GM19240 (cell line): ENCODE measurements at regions not wholly inside any gene's neighbourhood (a gene's known extent, or its start where the extent isn't known, plus 50 kb on each side); places are given as distances from the start of the nearest gene placed in this dataset.

Experiments
- DNase-seq: peaks from one replicate; pipeline ENCODE4 v3.0.0; 2011; ENCODE audit warnings: low spot score; ENCODE audit not compliant: insufficient read length

DNA sequence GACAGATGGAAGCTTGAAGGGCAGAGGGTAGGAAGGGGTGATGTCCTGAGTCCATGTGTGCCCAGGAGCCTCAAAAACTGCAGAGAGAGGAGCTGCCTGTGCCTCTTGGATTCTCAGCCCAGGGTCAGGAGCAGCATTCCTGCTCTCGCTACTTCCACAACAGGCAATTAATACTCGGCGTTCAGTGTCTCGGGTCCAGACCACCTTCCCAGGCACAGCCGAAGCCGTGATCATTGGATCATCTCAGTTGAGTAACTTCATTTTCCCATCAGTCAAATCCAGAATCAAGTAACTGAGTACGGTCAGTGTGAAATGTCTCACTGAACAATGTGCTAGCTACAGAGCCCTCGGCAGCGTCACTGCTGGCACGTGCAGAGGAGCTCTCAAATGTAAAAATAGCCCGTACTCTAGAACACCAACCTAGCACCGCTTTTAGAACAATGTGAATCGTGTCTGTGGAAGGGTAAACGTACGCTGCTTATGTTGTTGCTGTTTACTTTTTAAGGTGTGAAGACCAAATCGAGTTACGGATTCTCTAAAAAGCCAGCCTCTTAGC is 63.5 kb upstream of the IRX4 start:
- no peak for DNase-seq

DNA sequence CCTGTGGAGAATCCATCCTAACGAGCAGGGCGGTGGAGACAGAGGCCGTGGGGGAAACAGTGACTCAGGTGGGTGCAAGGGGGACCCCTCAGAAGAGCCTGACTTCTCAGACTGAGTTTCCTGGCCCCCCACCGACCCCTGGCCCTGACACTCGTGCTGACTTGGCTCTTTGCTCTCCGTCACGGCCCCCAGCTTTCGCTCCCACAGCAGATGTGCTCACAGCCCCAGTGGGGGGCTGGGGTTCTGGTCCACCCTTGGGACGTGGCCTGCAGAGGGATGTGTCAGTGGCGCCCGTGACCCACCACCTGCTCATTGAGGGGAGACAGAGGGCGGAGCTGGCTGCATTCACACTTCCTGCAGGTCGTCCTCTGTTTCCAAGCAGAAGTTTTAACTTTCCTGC is 62.9 kb upstream of the IRX4 start:
- DNase-seq, result no peak

- DNase-seq, result no peak
Observed at GRCh38 chr5:1944408-1944807, 61.7 kb upstream of the IRX4 start.

DNA sequence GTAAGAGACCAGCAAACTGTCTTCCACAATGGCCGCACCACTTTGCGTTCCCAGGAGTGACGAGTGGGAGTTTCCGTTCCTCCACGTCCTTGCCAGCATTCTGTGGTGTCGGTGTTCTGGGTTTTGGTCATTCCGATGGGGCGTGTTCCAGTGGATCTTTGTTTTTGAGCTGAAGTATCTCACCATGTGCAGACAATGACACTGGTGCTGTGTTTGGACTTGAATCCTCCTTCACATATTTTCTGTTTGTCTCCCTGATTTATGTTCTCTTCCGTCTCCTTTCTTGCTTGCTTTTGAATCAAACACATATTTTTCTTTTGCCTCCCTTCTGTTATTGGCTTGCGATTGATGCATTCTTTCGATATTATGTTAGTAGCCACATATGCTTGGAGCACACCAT is 60.8 kb upstream of the IRX4 start:
- DNase-seq, result no peak

DNA sequence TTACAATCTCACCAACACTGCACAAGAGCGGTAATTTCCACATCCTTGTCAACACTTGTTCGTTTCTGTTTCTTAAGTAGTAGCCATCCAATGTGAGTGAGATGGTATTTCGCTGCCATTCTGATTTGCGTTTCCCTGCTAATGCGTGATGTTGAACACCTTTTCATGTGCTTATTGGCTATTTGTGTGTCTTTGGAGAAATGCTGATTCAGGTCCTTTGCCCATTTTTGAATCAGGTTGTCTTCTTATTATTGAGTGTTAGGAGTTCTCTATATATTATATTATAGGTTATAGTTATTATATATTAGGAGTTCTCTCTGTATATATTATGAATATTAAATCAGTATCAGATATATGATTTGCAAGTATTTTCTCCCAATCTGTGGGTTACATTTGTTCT is 59.9 kb upstream of the IRX4 start:
- no peak for DNase-seq

GRCh38 chr5:1942158-1942557 is 59.4 kb upstream of the IRX4 start:
- no peak for DNase-seq

DNA sequence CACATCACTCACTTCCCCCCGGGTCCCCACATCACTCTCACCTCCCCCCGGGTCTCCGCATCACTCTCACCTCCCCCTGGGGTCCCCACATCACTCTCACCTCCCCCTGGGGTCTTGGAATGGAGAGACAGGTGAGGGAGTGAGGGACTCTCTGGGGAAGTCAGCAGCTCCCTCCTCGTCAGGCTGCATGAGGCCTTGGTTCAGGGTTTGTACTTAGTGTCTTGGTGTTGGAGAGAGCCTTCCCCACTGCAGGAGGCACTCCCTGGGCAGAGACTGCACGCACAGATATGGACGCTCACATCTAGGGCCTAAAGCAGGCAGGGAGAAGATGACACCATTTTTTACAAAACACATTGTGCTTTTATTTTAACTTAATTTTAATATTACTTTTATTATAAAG is 56.5 kb upstream of the IRX4 start:
- DNase-seq, result no peak

- DNase-seq, result no peak
Observed at GRCh38 chr5:1938310-1939000, 55.7 kb upstream of the IRX4 start.

DNA sequence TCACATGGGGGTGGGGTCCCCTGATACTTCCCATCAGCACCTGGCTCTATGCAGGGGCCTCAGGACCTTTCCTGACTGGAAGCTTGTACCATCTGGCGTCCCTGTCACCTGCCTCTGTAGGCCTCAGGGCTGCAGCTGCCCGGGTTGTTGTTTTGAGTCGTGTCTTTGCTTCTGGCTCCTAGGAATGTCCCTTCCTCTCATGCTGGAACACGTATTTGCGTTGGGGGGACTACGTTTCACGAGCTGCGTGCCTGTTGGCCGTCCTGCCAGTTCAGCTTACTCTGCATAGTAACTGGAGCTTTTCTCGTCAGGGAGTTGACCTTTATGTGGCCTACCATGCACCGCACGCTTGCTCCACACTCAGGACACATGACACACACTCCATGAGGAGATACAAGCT is 54.9 kb upstream of the IRX4 start:
- no peak for DNase-seq

GRCh38 chr5:1936901-1937300 is 54.2 kb upstream of the IRX4 start:
- no peak for DNase-seq

DNA sequence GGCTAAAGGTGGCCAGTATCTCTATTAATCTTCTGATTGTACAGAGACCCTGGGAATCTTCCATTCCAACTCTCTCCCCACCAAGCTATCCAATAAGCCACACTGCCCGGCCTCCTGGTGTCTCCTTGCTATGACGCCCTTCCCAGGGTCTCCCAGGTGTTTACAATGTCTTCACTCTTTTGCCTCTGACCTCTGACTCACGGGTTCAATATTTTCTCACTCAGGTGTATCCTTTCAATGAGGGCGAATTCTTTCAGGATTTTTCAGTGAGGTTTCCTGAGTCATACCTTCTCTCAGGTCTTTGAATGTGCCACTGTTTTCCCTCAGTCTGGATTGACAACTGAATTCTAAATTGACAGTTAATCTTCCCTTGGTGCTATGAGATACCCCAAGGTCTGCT is 53.7 kb upstream of the IRX4 start:
- DNase-seq, result no peak

- DNase-seq, result no peak
Observed at GRCh38 chr5:1934801-1935429, 52.2 kb upstream of the IRX4 start.

GRCh38 chr5:1934056-1934394 is 51.3 kb upstream of the IRX4 start:
- DNase-seq, result no peak

DNA sequence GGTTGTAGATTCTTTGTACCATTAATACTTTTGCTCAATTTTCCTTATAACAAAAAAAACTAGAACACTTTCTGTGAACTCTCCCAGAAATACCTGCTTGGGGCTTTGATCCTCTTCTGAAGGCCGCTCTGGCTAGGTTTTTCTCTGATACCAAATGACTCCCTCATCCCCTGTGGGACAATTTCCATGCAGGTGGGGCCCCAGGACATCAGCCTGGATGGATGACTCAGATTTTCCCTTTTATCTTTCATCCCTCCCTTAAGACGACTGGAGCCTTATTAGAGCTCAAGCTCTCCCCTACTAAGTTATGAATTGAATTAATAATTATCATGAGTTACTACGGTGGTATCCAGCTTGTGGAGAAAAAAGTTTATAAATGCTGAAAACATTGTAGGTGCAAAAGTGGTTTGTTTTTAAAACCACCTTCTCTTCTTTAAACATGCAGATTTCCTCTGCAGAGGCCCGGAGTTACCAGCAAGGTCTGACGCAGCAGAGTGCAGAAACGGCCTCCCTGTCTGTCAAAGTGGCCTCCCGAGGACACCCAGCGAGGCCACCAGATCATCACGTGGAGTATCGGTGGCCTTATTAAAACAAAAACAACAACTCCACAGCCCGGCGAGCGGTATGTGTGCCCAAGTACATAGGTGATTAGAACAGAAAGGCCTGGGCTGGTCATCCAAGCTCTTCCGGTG is 50.8 kb upstream of the IRX4 start:
- DNase-seq, result no peak
